ENCODE measurements at regions not wholly inside any gene's neighbourhood (a gene's known extent, or its start where the extent isn't known, plus 50 kb on each side); places are given as distances from the start of the nearest gene placed in this dataset.

DNA sequence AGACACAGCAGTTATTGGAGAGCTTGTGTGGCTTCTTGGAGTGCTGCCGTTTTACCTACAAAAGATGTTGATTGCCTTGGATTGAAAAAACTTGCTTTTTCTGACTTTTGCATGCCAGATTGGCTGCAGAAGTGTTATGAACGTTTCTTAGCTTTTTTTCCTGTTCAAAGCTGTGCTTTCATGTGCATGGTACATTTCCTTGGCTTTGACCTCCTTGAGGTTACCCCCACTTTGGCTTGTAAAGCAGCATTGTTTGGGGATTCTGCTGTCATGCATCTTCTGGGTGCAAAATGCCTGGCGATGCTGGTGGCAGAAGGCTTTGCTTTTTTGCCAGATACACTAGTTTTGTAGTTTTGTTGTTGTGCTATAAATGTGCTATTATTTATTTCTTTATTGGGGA is 80.0 kb downstream of the JRKL start:
- H3K79me1 ChIP-seq (ENCODE audit: insufficient read depth, low read depth, low read length, poor library complexity, severe bottlenecking) = no peaks in the 10 kb centered on the region
- H3K4me3 Mint-ChIP-seq = no peak overlapping the region
- H4K20me1 ChIP-seq (ENCODE audit: control insufficient read depth, insufficient read depth, insufficient read length) = no peaks in the 10 kb centered on the region
- TF ChIP-seq, protein P1, sequence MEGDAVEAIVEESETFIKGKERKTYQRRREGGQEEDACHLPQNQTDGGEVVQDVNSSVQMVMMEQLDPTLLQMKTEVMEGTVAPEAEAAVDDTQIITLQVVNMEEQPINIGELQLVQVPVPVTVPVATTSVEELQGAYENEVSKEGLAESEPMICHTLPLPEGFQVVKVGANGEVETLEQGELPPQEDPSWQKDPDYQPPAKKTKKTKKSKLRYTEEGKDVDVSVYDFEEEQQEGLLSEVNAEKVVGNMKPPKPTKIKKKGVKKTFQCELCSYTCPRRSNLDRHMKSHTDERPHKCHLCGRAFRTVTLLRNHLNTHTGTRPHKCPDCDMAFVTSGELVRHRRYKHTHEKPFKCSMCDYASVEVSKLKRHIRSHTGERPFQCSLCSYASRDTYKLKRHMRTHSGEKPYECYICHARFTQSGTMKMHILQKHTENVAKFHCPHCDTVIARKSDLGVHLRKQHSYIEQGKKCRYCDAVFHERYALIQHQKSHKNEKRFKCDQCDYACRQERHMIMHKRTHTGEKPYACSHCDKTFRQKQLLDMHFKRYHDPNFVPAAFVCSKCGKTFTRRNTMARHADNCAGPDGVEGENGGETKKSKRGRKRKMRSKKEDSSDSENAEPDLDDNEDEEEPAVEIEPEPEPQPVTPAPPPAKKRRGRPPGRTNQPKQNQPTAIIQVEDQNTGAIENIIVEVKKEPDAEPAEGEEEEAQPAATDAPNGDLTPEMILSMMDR (conservative IDR thresholded peaks at IDR 0.05) = no peak
- no peak overlapping the region for H2BK5ac ChIP-seq (ENCODE audit: insufficient read length, low read length)
- no peak overlapping the region for H2BK20ac ChIP-seq (ENCODE audit: low read depth, low read length, poor library complexity, severe bottlenecking)
- H3K23ac ChIP-seq (ENCODE audit: insufficient read length, low read depth, low read length) = no peak overlapping the region
- H3T11ph ChIP-seq (ENCODE audit: low read length) = no peak overlapping the region
- H3K27me3 Mint-ChIP-seq (ENCODE audit: low read depth) = no peaks in the 10 kb centered on the region
- H3K4me1 Mint-ChIP-seq = peaks cover 6 to 8% of the 10 kb centered on the region in 2 experiments; a peak in 3 of 4 replicates
- no peak overlapping the region for H2AK5ac ChIP-seq (ENCODE audit: insufficient read length, low read length)
- no peak overlapping the region for H3K18ac ChIP-seq (ENCODE audit: insufficient read length, low read depth, low read length)
- no peak overlapping the region for H3K4me2 ChIP-seq (ENCODE audit: insufficient read depth, insufficient read length, low read length)
- peak overlapping the region in 1 of 3 experiments; percentile 72; a peak in 2 of 7 replicates for H3K27ac Mint-ChIP-seq
- H3K9me3 ChIP-seq (ENCODE audit: control insufficient read depth, low read depth, low read length) = no peaks in the 10 kb centered on the region
- no peak overlapping the region for H3K14ac ChIP-seq (ENCODE audit: insufficient read depth, low read length)
- no peaks in the 10 kb centered on the region for H3K23me2 ChIP-seq (ENCODE audit: insufficient read length, low read depth, low read length, poor library complexity, severe bottlenecking)
- WGBS (ENCODE audit: extremely low coverage, insufficient read length, low lambda C conversion rate) = no CpG with 5 or more reads among the region's 3 CpGs
- H2BK15ac ChIP-seq (ENCODE audit: low read depth, low read length) = no peak overlapping the region
- no peak overlapping the region for H3K4ac ChIP-seq (ENCODE audit: low read depth, low read length)
- no peaks in the 10 kb centered on the region; the same call in 1 of the 2 replicates for H3K79me2 ChIP-seq (ENCODE audit: insufficient read depth, low read length)
- no peak overlapping the region for H2BK12ac ChIP-seq (ENCODE audit: insufficient read length, low read depth, low read length)
- H3K9ac ChIP-seq (ENCODE audit: extremely low read depth, insufficient read length, low read length) = no peak overlapping the region
- H3K27ac ChIP-seq (ENCODE audit: insufficient read length, low read depth, low read length) = no peak overlapping the region
- H2BK120ac ChIP-seq (ENCODE audit: low read depth, low read length, poor library complexity, severe bottlenecking) = no peak overlapping the region
- no peaks in the 10 kb centered on the region; the same call in 1 of the 2 replicates for H3K4me1 ChIP-seq (ENCODE audit: insufficient read depth, low read length)
- H4K5ac ChIP-seq (ENCODE audit: insufficient read length, low read depth, low read length) = no peak overlapping the region
- no peak overlapping the region for H4K8ac ChIP-seq (replicated peaks; ENCODE audit: insufficient read length, low read depth, low read length)
- H4K91ac ChIP-seq (ENCODE audit: insufficient read length, low read depth, low read length) = no peak overlapping the region
- H3K56ac ChIP-seq (ENCODE audit: insufficient read length, low read depth, low read length) = no peak overlapping the region
- no peaks in the 10 kb centered on the region for H3K27me3 ChIP-seq (ENCODE audit: insufficient read depth, low read length)
- no peak for DNase-seq
- H3K9me3 Mint-ChIP-seq = peaks cover 5 to 6% of the 10 kb centered on the region in 2 experiments; a peak in 4 of 5 replicates
- H3K36me3 Mint-ChIP-seq (ENCODE audit: insufficient read depth in 1 of 3, low read depth in 3 of 3) = peaks cover 0 to 6% (median 3%) of the 10 kb centered on the region in 3 experiments; a peak in 1 of 7 replicates
- H2AFZ ChIP-seq (ENCODE audit: low read length) = no peak overlapping the region
